Right atrium auricular region (tissue), 2 donors: ENCODE measurements at regions not wholly inside any gene's neighbourhood (a gene's known extent, or its start where the extent isn't known, plus 50 kb on each side); places are given as distances from the start of the nearest gene placed in this dataset.
"Not testable (repeated sequence)": the region's sequence is repeated elsewhere in the genome, so short reads cannot be mapped to it uniquely, and the experiment has no call there.

ENCODE experiments used
- DNase-seq: peaks from one replicate; pipeline ENCODE4 v3.0.0-alpha.2; 2019; ENCODE audit warnings: low spot score
- H3K27ac ChIP-seq, 2 donors: fragments of 200-600 bp; sonication (generic); 1 replicate in 1 of 2; 2 replicates in 1 of 2; pipeline ENCODE4 v1.5.1; 2016 to 2019
- H3K27me3 ChIP-seq, 2 donors: fragments of 200-600 bp; sonication (generic); one replicate each; pipeline versions ENCODE4 v1.5.1 to v1.6.0; 2017 to 2019
- H3K36me3 ChIP-seq: fragments of 200-600 bp; sonication (generic); one replicate; pipeline ENCODE4 v1.5.1; 2016
- H3K4me1 ChIP-seq, 2 donors: fragments of 200-600 bp; sonication (generic); one replicate each; pipeline versions ENCODE4 v1.5.1 to v1.6.0; 2017 to 2019
- H3K4me3 ChIP-seq, 2 donors: fragments of 200-600 bp; sonication (generic); 1 replicate in 1 of 2; 2 replicates in 1 of 2; pipeline ENCODE4 v1.5.1; 2017 to 2019; ENCODE audit warnings: mild to moderate bottlenecking in 1 of 2, moderate library complexity in 1 of 2
- H3K9me3 ChIP-seq, 2 donors: fragments of 200-600 bp; sonication (generic); one replicate each; pipeline ENCODE4 v1.5.1; 2019
- CTCF ChIP-seq, 2 donors: fragments of 200-600 bp; sonication (generic); IDR thresholded peaks; one replicate each; pipeline ENCODE4 v1.5.1; 2019; ENCODE audit warnings: antibody characterized with exemption in 2 of 2

DNA sequence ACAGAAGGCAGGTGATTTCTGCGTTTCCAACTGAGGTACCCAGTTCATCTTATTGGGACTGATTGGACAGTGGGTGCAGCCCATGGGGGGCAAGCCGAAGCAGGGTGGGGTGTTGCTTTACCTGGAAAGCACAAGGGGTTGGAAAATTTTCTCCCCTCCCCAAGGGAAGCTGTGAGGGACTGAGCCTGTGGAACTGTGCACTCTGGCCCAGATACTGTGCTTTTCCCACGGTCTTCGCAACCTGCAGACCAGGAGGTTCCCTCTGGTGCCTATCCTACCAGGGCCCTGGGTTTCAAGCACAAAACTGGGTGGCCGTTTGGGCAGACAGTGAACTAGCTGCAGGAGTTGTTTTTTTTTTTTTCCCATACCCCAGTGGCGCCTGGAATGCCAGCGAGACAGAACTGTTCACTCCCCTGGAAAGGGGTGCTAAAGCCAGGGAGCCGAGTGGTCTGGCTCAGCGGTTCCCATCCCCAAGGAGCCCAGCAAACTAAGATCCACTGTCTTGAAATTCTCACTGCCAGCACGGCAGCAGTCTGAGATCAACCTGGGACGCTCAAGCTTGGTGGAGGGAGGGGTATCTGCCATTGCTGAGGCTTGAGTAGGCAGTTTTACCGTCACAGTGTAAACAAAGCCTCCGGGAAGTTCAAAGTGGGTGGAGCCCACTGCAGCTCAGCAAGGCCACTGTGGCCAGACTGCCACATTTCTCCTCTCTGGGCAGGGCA, 97.2 kb downstream of the JRKL start:
- Histone ChIP-seq H3K36me3 (no peaks in the 10 kb centered on the region), H3K27ac (no peak overlapping the region), H3K9me3 (no peaks in the 10 kb centered on the region), H3K4me3 (no peak overlapping the region), H3K27me3 (no peaks in the 10 kb centered on the region), H3K4me1 (peaks cover 0 to 8% of the 10 kb centered on the region in 2 donors)
- no peak for DNase-seq
- no peak for TF ChIP-seq CTCF (IDR thresholded peaks at IDR 0.05)

DNA sequence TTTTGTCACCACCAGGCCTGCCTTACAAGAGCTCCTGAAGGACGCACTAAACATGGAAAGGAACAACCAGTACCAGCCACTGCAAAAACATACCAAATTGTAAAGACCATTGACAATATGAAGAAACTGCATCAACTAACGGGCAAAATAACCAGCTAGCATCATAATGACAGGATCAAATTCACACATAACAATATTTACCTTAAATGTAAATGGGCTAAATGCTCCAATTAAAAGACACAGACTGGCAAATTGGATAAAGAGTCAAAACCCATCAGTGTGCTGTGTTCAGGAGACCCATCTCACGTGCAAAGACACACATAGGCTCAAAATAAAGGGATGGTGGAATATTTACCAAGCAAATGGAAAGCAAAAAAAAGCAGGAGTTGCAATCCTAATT, 99.1 kb downstream of the JRKL start:
- not testable (repeated sequence) for H3K27ac ChIP-seq, H3K36me3 ChIP-seq, H3K9me3 ChIP-seq, H3K4me1 ChIP-seq, H3K27me3 ChIP-seq, DNase-seq, H3K4me3 ChIP-seq

GRCh38 chr11:96500440-96500839, 110.6 kb downstream of the JRKL start:
- Histone ChIP-seq H3K27me3 (no peaks in the 10 kb centered on the region), H3K4me1 (no peaks in the 10 kb centered on the region), H3K27ac (no peak overlapping the region), H3K36me3 (no peaks in the 10 kb centered on the region), H3K4me3 (no peak overlapping the region), H3K9me3 (no peaks in the 10 kb centered on the region)
- DNase-seq, result no peak
- no peak for TF ChIP-seq CTCF (IDR thresholded peaks at IDR 0.05)

DNA sequence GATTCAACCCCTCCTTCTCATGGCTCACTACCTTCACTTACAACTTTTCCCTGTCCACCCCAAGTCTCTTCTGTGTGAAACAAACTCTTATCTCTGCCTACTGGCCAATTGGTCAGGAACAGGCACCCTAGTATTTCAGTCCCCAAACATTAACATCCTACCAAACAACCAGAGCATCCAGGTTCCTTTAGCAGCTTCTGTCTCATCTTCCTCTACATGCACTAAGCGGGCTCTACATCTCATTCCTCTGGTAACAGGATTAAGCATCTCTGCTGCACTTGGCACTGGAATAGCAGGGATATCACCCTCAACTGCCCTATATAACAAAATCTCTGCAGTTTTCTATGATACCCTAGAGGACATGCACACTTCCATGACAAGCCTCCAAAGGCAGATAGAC, 116.2 kb downstream of the JRKL start:
- Histone ChIP-seq H3K9me3 (no peaks in the 10 kb centered on the region), H3K36me3 (no peaks in the 10 kb centered on the region), H3K27ac (no peak overlapping the region), H3K4me3 (no peak overlapping the region), H3K27me3 (no peaks in the 10 kb centered on the region), H3K4me1 (no peaks in the 10 kb centered on the region)
- DNase-seq, result no peak
- no peak for TF ChIP-seq CTCF (IDR thresholded peaks at IDR 0.05)

GRCh38 chr11:96506953-96507354, 117.1 kb downstream of the JRKL start:
- no peaks in the 10 kb centered on the region for H3K36me3 ChIP-seq
- no peak for TF ChIP-seq CTCF (IDR thresholded peaks at IDR 0.05)
- no peak for DNase-seq
- no peaks in the 10 kb centered on the region for H3K4me1 ChIP-seq
- no peaks in the 10 kb centered on the region for H3K9me3 ChIP-seq
- no peak overlapping the region for H3K27ac ChIP-seq
- H3K27me3 ChIP-seq, result no peaks in the 10 kb centered on the region
- no peak overlapping the region for H3K4me3 ChIP-seq

DNA sequence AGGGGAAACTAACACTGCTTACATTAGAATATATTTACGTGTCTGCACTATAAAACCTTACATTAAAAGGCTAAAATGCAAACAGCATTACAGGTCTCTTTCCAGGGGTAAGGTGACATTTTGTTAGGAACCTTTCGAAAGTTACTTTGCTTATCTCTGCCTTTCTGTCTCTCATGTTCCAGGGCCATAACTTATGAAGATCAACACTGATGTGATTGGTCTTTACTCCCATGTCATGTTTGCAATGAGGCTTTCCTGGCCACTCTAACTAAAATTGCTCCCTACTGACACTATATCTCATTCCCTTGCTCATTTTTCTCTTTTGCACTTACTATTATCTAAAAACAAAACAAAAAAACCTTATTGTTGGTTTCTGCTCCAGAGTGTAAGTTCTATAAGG, 119.0 kb downstream of the JRKL start:
- TF ChIP-seq CTCF (IDR thresholded peaks at IDR 0.05), result no peak
- no peak for DNase-seq
- H3K27ac ChIP-seq, result no peak overlapping the region
- no peak overlapping the region for H3K4me3 ChIP-seq
- no peaks in the 10 kb centered on the region for H3K36me3 ChIP-seq
- no peaks in the 10 kb centered on the region for H3K9me3 ChIP-seq
- no peaks in the 10 kb centered on the region for H3K4me1 ChIP-seq
- no peaks in the 10 kb centered on the region for H3K27me3 ChIP-seq
